Right atrium auricular region (tissue), 2 donors: ENCODE measurements at regions not wholly inside any gene's neighbourhood (a gene's known extent, or its start where the extent isn't known, plus 50 kb on each side); places are given as distances from the start of the nearest gene placed in this dataset.

ENCODE experiments used
- DNase-seq: peaks from one replicate; pipeline ENCODE4 v3.0.0-alpha.2; 2019; ENCODE audit warnings: low spot score
- H3K27ac ChIP-seq, 2 donors: fragments of 200-600 bp; sonication (generic); 1 replicate in 1 of 2; 2 replicates in 1 of 2; pipeline ENCODE4 v1.5.1; 2016 to 2019
- H3K27me3 ChIP-seq, 2 donors: fragments of 200-600 bp; sonication (generic); one replicate each; pipeline versions ENCODE4 v1.5.1 to v1.6.0; 2017 to 2019
- H3K36me3 ChIP-seq: fragments of 200-600 bp; sonication (generic); one replicate; pipeline ENCODE4 v1.5.1; 2016
- H3K4me1 ChIP-seq, 2 donors: fragments of 200-600 bp; sonication (generic); one replicate each; pipeline versions ENCODE4 v1.5.1 to v1.6.0; 2017 to 2019
- H3K4me3 ChIP-seq, 2 donors: fragments of 200-600 bp; sonication (generic); 1 replicate in 1 of 2; 2 replicates in 1 of 2; pipeline ENCODE4 v1.5.1; 2017 to 2019; ENCODE audit warnings: mild to moderate bottlenecking in 1 of 2, moderate library complexity in 1 of 2
- H3K9me3 ChIP-seq, 2 donors: fragments of 200-600 bp; sonication (generic); one replicate each; pipeline ENCODE4 v1.5.1; 2019
- CTCF ChIP-seq, 2 donors: fragments of 200-600 bp; sonication (generic); IDR thresholded peaks; one replicate each; pipeline ENCODE4 v1.5.1; 2019; ENCODE audit warnings: antibody characterized with exemption in 2 of 2

- TF ChIP-seq CTCF (IDR thresholded peaks at IDR 0.05), result no peak
- Histone ChIP-seq H3K36me3 (no peaks in the 10 kb centered on the region), H3K27ac (no peak overlapping the region), H3K9me3 (peaks cover 0 to 4% of the 10 kb centered on the region in 2 donors), H3K4me3 (no peak overlapping the region), H3K4me1 (no peaks in the 10 kb centered on the region), H3K27me3 (no peaks in the 10 kb centered on the region)
- no peak for DNase-seq
Measured at GRCh38 chr6:21972516-21972915, 324.3 kb downstream of the PRL start.

DNA sequence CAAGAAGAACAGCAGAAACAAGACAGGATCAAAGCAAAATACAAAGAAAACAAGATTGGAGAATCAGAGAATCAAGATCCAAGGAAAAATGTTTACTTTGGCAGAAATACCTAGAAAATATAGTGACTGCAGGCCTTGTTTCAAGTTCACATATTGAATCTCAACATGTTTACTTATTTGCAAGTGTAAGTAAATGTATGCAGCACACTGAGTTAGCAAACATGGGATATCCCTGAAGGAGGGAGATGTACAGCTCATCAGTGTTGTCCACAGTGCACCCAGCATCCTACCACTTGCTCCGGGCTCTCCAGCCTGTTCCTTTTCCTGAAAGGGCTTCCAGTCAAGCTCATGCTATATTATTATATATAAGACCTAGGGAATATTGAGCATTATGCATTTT is 319.5 kb downstream of the PRL start:
- no peaks in the 10 kb centered on the region for H3K4me1 ChIP-seq
- H3K4me3 ChIP-seq, result no peak overlapping the region
- no peak for TF ChIP-seq CTCF (IDR thresholded peaks at IDR 0.05)
- no peaks in the 10 kb centered on the region for H3K27me3 ChIP-seq
- no peaks in the 10 kb centered on the region for H3K36me3 ChIP-seq
- DNase-seq, result no peak
- H3K27ac ChIP-seq, result no peak overlapping the region
- H3K9me3 ChIP-seq, result peaks cover 0 to 4% of the 10 kb centered on the region in 2 donors

DNA sequence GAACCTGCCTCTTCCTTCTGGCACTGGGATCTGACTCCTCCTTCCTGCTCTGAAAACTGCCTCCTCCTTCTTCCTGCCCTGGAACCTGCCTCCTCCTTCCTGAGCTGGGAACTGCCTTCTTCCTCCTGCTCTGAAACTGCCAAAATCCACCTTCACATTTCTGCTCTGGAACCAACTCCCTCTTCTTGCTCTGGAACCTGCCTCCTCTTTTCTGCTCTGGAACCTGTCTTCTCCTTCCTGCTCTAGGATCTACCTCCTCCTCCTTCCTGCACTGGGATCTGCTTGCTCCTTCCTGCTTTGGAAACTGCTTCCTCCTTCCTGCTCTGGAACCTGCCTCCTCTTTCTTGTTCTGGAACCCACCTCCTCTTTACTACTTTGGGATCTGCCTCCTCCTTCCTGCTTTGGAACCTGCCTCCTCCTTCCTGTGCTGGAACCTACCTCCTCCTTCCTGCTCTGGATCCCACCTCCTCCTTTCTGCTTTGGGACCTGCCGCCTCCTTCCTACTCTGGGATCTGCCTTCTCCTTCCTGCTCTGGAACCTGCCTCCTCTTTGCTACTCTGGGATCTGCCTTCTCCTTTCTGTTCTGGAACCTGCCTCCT is 315.5 kb downstream of the PRL start:
- no peak overlapping the region for H3K4me3 ChIP-seq
- TF ChIP-seq CTCF (IDR thresholded peaks at IDR 0.05), result no peak
- H3K27me3 ChIP-seq, result no peaks in the 10 kb centered on the region
- peaks cover 0 to 2% of the 10 kb centered on the region in 2 donors for H3K4me1 ChIP-seq
- no peaks in the 10 kb centered on the region for H3K36me3 ChIP-seq
- H3K9me3 ChIP-seq, result no peaks in the 10 kb centered on the region
- no peak overlapping the region for H3K27ac ChIP-seq
- DNase-seq, result no peak

- Histone ChIP-seq H3K27ac (no peak overlapping the region), H3K36me3 (no peaks in the 10 kb centered on the region), H3K4me3 (no peak overlapping the region), H3K27me3 (no peaks in the 10 kb centered on the region), H3K4me1 (peaks cover 0 to 18% of the 10 kb centered on the region in 2 donors), H3K9me3 (no peaks in the 10 kb centered on the region)
- TF ChIP-seq CTCF (IDR thresholded peaks at IDR 0.05), result no peak
- DNase-seq, result no peak
Measured at GRCh38 chr6:21984135-21984534, 312.7 kb downstream of the PRL start.

DNA sequence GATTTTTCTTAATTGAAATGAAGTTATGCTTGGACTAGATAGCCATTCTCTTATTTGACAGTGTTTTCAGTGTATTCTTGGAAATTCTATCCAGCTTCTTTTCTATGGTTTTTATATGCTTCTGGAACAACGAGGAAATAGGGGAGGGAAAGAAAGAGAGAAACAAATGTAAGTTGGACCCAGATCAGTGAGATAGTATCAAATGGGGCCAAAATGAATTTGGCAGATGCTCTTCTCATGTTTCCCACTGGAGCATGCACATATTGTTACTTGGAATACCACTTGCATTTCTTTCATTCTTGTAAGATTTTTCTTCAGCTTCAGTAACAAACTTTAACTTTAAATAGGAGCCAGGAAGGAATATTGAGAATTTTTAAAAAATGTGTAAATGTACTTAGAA is 312.3 kb downstream of the PRL start:
- Histone ChIP-seq H3K36me3 (no peaks in the 10 kb centered on the region), H3K27me3 (no peaks in the 10 kb centered on the region), H3K4me1 (peaks cover 0 to 18% of the 10 kb centered on the region in 2 donors), H3K4me3 (no peak overlapping the region), H3K9me3 (no peaks in the 10 kb centered on the region), H3K27ac (no peak overlapping the region)
- no peak for TF ChIP-seq CTCF (IDR thresholded peaks at IDR 0.05)
- no peak for DNase-seq

GRCh38 chr6:21985904-21986303 is 310.9 kb downstream of the PRL start:
- H3K9me3 ChIP-seq, result no peaks in the 10 kb centered on the region
- no peak for TF ChIP-seq CTCF (IDR thresholded peaks at IDR 0.05)
- H3K27ac ChIP-seq, result no peak overlapping the region
- H3K36me3 ChIP-seq, result no peaks in the 10 kb centered on the region
- peaks cover 0 to 18% of the 10 kb centered on the region in 2 donors for H3K4me1 ChIP-seq
- no peak overlapping the region for H3K4me3 ChIP-seq
- DNase-seq, result no peak
- H3K27me3 ChIP-seq, result no peaks in the 10 kb centered on the region
